ENCODE measurements at regions not wholly inside any gene's neighbourhood (a gene's known extent, or its start where the extent isn't known, plus 50 kb on each side); places are given as distances from the start of the nearest gene placed in this dataset.

DNA sequence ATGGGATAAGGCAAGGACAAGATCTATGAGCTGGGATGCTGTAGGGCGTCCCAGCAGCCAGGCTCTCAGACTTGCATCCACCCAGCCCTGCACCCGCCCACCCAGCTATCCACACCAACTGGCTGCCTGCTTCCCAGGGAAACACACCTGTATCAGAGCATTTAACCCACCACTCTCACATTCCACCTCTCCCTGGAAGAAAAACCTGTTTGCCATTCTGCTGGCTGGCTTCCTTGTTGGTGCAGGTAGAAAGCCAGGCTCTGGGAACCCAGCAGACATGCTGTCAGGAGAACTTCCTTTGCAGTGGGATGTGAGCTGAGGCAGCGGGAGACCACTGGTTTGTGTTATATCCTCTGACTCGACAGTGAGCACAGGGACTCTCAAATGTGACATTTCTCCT lies 67.0 kb downstream of the FAM241B start:
- H3K27ac ChIP-seq, result no peak overlapping the region
- no peaks in the 10 kb centered on the region for H3K36me3 ChIP-seq
- no peaks in the 10 kb centered on the region for H3K9me3 ChIP-seq
- intact Hi-C loops (cut with DNase I; ENCODE audit: low total_unique reads), result no loop called here
- H3K27me3 ChIP-seq, result no peaks in the 10 kb centered on the region
- no peaks in the 10 kb centered on the region for H3K4me1 ChIP-seq
- no peak for DNase-seq (ENCODE audit: low spot score in 2 of 2)
- H3K4me3 ChIP-seq, result no peak overlapping the region
- no peak for TF ChIP-seq POLR2AphosphoS5 (IDR thresholded peaks at IDR 0.05)

DNA sequence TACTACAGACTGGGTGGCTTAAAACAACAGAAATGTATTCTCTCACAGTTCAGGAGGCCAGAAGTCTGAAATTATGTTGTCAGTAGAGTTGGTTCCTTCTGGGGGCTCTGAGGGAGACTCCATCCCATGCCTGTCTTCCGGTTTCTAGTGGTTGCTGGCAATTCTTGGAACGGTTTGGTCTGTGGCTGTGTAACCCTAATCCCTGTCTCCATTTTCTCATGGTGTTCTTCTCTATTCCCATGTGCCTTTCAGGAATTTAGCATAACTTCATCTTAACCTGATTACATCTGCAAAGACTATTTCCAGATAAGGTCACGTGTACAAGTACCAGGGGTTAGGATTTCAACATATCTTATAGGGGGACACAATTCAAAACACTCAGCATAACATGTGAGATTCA lies 73.2 kb downstream of the FAM241B start:
- H3K27me3 ChIP-seq, result no peaks in the 10 kb centered on the region
- no peaks in the 10 kb centered on the region for H3K36me3 ChIP-seq
- H3K4me3 ChIP-seq, result no peak overlapping the region
- no peaks in the 10 kb centered on the region for H3K4me1 ChIP-seq
- no peak for DNase-seq (ENCODE audit: low spot score in 2 of 2)
- TF ChIP-seq POLR2AphosphoS5 (IDR thresholded peaks at IDR 0.05) (no peak), POLR2A (IDR thresholded peaks at IDR 0.05) (no peak)
- TF ChIP-seq, protein P1, sequence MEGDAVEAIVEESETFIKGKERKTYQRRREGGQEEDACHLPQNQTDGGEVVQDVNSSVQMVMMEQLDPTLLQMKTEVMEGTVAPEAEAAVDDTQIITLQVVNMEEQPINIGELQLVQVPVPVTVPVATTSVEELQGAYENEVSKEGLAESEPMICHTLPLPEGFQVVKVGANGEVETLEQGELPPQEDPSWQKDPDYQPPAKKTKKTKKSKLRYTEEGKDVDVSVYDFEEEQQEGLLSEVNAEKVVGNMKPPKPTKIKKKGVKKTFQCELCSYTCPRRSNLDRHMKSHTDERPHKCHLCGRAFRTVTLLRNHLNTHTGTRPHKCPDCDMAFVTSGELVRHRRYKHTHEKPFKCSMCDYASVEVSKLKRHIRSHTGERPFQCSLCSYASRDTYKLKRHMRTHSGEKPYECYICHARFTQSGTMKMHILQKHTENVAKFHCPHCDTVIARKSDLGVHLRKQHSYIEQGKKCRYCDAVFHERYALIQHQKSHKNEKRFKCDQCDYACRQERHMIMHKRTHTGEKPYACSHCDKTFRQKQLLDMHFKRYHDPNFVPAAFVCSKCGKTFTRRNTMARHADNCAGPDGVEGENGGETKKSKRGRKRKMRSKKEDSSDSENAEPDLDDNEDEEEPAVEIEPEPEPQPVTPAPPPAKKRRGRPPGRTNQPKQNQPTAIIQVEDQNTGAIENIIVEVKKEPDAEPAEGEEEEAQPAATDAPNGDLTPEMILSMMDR (IDR thresholded peaks at IDR 0.05), result no peak
- no peak overlapping the region for H3K27ac ChIP-seq
- intact Hi-C loops (cut with DNase I; ENCODE audit: low total_unique reads), result no loop called here
- peaks cover 0 to 12% of the 10 kb centered on the region in 2 donors for H3K9me3 ChIP-seq

DNA sequence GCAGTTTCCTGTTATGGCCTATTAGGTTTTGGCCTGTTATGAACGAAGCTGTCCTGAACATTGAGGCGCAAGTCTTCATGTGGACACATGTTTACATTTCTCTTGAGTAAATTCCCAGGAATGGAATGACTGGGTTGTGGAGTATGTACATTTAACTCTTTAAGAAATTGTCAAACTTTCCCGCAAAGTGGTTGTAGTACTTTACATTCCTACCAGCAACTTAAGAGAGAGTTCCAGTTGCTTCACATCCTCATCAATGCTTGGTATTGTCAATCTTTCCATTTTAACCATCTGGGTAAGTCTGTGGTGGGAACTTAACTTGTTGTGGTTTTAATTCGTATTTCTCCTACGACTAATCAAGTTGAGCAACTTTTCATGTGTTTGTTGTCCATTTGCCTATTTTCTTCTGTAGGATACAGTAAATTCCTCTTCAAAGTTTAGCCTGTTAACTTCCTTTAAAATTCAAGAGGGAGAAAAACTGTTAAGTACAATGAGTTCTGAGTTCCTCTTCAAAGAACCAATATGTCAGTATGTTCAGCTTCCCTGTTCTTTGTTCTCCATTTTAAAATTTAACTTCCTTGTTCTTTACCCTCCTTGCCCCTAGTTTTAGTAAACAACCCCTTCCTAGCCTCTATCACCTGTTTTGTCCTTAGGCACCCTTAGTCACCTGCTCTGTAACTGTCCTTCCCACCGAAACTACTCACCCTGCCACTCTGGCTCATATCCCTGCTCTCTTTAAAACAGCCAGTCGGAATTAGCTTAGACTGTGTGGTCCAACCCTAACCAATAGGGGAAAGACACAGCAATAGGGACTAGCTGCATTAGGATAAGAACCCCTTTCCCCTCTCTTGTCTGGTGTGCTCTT lies 74.0 kb downstream of the FAM241B start:
- H3K36me3 ChIP-seq, result no peaks in the 10 kb centered on the region
- intact Hi-C loops (cut with DNase I; ENCODE audit: low total_unique reads), result no loop called here
- TF ChIP-seq, protein P1 (IDR thresholded peaks at IDR 0.05), result no peak
- TF ChIP-seq POLR2A (IDR thresholded peaks at IDR 0.05), result no peak
- TF ChIP-seq POLR2AphosphoS5 (IDR thresholded peaks at IDR 0.05), result no peak
- no peaks in the 10 kb centered on the region for H3K4me1 ChIP-seq
- peaks cover 0 to 16% of the 10 kb centered on the region in 2 donors for H3K9me3 ChIP-seq
- no peaks in the 10 kb centered on the region for H3K27me3 ChIP-seq
- H3K27ac ChIP-seq, result no peak overlapping the region
- no peak overlapping the region for H3K4me3 ChIP-seq
- DNase-seq (ENCODE audit: low spot score in 2 of 2), result no peak

DNA sequence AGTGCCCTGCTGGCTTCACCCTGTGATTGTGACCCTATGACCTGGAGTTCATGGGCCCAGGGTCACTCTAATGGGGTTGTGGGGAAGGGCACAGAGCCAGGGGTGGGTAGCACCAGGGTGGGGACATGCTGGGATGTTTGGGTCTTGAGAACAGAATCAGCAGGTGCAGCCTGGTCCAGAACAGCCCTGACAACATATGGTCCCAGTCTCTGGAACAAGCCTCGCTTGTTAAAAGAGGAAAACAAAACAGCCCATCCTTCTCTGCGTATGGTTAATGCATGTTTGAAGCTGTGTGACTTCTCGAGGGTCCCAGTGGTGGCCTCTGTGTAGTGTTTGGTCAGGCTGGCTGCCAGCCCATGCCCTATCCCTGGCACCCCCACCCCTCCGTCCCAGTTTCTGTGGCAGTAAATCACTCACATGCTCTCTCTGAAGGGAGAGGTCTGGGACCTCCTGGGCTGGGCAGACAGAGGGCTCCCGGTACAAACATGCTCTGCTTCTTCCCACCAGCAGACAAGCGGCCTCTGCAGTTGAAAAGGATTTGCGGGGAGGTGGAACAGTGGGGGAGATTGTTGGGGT lies 79.4 kb downstream of the FAM241B start:
- Histone ChIP-seq H3K9me3 (peaks cover 0 to 10% of the 10 kb centered on the region in 2 donors), H3K36me3 (no peaks in the 10 kb centered on the region), H3K4me3 (no peak overlapping the region), H3K27me3 (no peaks in the 10 kb centered on the region), H3K27ac (no peak overlapping the region), H3K4me1 (no peaks in the 10 kb centered on the region)
- TF ChIP-seq POLR2A (IDR thresholded peaks at IDR 0.05), result no peak
- no peak for TF ChIP-seq POLR2AphosphoS5 (IDR thresholded peaks at IDR 0.05)
- TF ChIP-seq, protein P1 (IDR thresholded peaks at IDR 0.05), result no peak
- intact Hi-C loops (cut with DNase I; ENCODE audit: low total_unique reads), result no loop called here
- DNase-seq (ENCODE audit: low spot score in 2 of 2), result no peak

DNA sequence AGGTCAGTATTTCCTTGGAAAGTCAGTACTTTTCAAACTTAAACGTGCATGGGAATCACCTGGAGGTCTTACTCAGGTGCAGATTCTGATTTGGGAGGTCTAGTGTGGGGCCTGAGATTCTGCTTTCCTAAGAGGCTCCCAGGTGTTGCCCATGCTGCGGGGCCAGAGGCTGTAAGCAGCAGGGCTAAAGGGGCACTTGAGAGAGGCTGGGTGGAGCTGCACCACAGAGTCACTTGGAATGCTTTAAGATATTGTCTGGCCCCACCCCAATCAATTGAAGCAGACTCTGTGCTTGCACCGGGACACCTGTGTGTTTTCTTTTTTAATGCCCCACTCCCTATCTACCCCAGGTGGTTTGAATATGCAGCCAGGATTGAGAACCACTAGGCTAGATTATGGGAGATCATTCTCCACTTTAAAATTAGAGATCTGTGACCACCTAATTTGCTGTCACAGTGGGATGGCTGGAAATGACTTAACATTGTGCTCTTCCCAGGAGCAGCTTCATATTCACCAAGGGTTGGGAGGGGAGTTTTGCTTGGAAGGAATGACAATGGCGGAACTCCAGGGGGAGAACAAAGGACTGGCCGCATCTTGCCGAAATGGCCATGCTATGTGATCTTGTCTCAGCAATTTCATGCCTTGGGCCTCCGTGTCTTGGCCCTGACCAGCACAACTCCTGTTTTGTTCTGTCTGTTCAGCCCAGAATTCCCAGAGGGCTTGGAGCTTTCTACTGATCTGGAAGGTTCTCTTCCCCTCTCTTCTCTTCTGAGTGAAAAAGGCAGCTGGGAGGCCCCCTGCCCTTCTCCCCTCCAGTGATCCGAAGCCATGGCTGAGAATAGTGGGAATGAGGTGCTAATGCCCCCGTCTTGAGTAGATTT lies 80.2 kb downstream of the FAM241B start:
- no peak for TF ChIP-seq POLR2A (IDR thresholded peaks at IDR 0.05)
- TF ChIP-seq, protein P1 (IDR thresholded peaks at IDR 0.05), result no peak
- TF ChIP-seq POLR2AphosphoS5 (IDR thresholded peaks at IDR 0.05), result no peak
- Histone ChIP-seq H3K4me3 (no peak overlapping the region), H3K27me3 (no peaks in the 10 kb centered on the region), H3K36me3 (no peaks in the 10 kb centered on the region), H3K4me1 (no peaks in the 10 kb centered on the region), H3K9me3 (peaks cover 0 to 10% of the 10 kb centered on the region in 2 donors), H3K27ac (no peak overlapping the region)
- intact Hi-C loops (cut with DNase I; ENCODE audit: low total_unique reads), result loop anchor here (10.0 kb wide), 1 partner anchor 65 kb away; no protein-coding TSS in a partner anchor
- DNase-seq (ENCODE audit: low spot score in 2 of 2), result no peak
